ENCODE measurements at regions not wholly inside any gene's neighbourhood (a gene's known extent, or its start where the extent isn't known, plus 50 kb on each side); places are given as distances from the start of the nearest gene placed in this dataset.
A peak's percentile ranks its signal among the peaks of the same experiment; 100 is the strongest.

DNA sequence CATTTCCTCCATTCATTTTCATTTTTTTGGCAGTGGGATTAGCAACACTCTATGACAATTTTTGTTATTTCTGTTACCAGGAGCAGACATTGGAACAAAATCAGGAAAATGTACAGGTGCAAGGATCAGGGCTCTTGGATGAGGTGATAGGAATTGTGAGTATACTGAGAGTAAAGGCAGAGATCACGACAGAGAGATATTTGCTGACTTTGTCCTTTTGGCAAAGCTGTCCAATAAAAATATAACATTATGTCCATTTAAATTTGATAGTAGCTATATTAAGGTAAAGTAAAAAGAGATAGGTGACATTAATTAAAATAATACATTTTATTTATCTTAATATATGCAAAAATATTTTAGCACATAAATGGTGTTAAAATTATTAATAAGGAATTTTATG, 373.1 kb upstream of the GNPDA2 start:
- DNase-seq (ENCODE audit: low spot score) = no peak

GRCh38 chr4:45094684-45095083, 368.3 kb upstream of the GNPDA2 start:
- no peak for DNase-seq (ENCODE audit: low spot score)

GRCh38 chr4:45082101-45082500, 355.7 kb upstream of the GNPDA2 start:
- DNase-seq (ENCODE audit: low spot score) = no peak

- no peak for DNase-seq (ENCODE audit: low spot score)
Observed at GRCh38 chr4:45079616-45080015, 353.3 kb upstream of the GNPDA2 start.

GRCh38 chr4:45078201-45078600, 351.8 kb upstream of the GNPDA2 start:
- no peak for DNase-seq (ENCODE audit: low spot score)

GRCh38 chr4:45072981-45073380, 346.6 kb upstream of the GNPDA2 start:
- peak; percentile 1 for DNase-seq (ENCODE audit: low spot score)

- no peak for DNase-seq (ENCODE audit: low spot score)
Observed at GRCh38 chr4:45064741-45065140, 338.4 kb upstream of the GNPDA2 start.

DNA sequence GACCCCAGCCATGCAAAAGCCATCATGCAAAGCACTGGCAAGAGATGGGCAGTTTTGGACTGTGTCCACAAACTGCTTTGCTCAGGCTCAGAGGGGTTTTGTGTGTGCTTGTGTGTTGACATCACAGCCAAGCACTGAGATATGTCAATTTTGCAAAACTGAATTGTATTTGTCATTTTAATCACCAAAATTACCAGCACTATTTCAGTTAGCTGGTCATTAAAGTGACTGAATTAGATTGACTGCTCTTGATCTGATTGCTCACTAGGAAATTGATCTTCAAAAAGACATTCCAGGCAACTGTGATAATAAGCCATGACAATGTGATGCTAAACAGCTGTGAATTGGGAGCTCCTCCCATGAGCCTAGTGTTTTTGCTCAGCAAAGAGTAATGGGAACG, 337.3 kb upstream of the GNPDA2 start:
- DNase-seq (ENCODE audit: low spot score) = no peak

DNA sequence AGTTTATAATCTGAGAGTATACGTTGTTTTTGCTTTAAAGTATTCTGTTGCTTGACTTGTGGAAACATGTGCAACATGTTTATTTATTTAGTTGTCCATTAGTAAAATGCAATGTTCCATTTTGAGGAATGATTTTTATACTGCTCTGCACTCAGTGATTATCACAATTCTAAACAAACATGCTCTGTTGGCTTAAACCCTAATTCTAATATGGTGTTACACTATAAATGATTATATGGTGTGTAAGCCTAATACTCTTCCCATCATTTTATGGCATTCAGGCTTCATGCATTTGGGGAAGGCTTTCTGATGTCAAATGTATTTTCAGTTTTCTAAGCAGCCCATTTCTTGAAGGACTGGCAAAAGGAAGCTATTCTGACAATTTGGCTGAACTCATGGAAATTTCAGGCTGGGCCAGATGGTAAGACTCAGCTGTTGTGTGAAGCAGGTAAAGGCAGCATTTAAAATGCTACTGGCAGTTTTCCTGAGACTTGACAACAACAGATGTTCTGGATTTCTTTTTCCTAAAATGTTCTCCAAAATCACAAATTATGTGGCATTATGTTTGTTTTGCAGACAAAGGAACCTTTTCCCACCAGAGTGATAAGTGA, 336.7 kb upstream of the GNPDA2 start:
- no peak for DNase-seq (ENCODE audit: low spot score)

GRCh38 chr4:45043911-45044310, 317.6 kb upstream of the GNPDA2 start:
- no peak for DNase-seq (ENCODE audit: low spot score)

- peak; percentile 1 for DNase-seq (ENCODE audit: low spot score)
Observed at GRCh38 chr4:45036677-45037076, 310.3 kb upstream of the GNPDA2 start.

GRCh38 chr4:45033676-45034419, 307.5 kb upstream of the GNPDA2 start:
- no peak for DNase-seq (ENCODE audit: low spot score)

GRCh38 chr4:45030059-45030458, 303.7 kb upstream of the GNPDA2 start:
- DNase-seq (ENCODE audit: low spot score) = no peak

GRCh38 chr4:45007508-45007907, 281.2 kb upstream of the GNPDA2 start:
- DNase-seq (ENCODE audit: low spot score) = no peak

- DNase-seq (ENCODE audit: low spot score) = no peak
Observed at GRCh38 chr4:45006078-45006477, 279.7 kb upstream of the GNPDA2 start.

DNA sequence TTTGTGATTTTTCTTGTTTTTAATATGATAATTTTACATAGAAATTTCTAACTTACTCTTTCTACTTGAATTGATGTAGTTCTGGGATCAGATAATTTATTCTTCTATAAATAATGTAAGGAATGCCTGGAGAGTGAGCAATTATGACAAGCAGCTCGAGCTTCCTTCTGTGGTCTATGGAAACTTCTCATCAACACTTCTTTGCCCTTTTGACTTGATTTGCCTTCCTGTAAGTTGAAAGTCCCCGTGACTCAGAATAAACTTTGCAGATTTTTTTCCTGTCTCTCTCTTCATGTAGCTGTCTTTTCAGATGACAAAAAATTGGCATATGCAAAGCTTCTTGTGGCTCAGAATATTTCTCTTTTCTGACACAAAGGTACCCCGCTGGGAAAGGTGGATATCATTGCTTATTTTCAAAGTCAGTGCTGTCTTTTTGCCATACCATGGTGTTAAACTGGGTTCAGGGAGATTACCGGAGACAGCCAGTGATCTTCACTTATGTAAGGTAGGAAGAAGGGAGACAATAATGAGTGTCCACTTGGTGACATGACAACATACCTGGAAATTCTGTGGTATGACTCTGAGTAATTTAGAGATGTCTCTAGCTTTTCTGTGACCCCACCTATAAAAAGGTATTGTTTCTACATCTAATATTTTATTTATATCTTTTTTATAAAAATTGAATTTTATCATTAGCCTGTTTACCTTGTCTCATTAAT, 278.6 kb upstream of the GNPDA2 start:
- DNase-seq (ENCODE audit: low spot score) = peak; percentile 1

DNA sequence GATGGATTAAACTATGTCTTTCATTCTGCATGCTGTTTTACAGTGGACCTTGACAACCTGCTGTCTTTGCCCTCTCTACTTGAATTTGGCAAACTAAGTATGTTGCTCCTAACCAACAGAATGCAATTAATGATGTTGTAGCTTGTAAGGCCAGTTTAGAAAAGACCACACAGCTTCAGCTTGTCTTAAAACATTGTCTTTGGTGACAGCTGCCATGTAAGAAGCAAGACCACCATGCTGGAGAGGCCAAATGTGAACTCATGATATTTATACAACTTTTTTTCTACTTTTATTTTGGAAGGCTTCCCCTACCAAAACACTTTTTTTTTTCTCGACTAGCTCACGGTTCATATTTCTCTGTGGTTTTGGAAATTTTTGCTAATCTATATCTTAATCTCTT, 278.0 kb upstream of the GNPDA2 start:
- no peak for DNase-seq (ENCODE audit: low spot score)

DNA sequence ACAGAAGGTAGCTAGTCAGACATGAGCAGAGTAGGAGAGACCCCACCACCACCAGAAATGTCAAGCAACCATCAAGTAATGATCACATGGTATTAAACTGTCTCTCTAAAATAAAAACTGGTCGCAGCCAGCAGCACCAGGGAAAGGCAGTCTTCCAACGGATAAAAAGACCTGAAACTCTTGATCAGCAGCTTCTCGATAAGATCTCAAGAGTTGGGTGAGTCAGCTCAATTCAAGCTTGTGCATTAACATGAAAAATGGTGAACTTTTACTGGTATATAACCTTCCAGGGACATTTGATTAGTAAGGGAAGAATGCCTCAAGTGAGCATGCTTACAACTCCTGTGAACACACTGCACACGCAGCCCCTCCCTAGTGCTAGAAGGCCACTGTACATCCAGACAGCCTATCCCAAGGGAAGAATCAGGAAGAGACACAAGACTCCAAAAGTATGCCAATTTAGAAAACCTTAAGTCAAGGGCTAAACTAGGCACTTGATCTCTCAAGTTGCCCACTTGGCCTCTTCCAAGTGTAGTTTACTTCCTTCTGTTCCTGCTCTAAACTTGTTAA, 270.0 kb upstream of the GNPDA2 start:
- no peak for DNase-seq (ENCODE audit: low spot score)

DNA sequence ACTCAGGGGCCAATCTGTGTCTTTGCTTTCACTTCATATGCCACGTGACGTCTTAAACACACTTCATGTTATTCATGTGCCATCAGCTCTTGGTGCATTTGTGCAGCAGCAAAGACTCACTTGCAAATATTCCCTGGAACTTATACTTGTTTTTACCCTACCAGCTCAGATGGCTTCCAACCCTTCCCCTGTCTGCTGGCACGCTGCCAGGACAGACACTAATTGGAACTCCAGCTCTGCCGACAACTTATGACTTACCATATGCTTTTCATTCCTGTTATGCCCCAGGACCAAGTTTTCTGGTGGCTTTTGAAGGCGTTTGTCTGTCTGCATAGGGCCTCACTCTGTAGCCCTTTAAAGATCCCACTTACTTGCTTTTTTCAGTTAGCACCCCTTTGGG, 261.7 kb upstream of the GNPDA2 start:
- DNase-seq (ENCODE audit: low spot score) = no peak

DNA sequence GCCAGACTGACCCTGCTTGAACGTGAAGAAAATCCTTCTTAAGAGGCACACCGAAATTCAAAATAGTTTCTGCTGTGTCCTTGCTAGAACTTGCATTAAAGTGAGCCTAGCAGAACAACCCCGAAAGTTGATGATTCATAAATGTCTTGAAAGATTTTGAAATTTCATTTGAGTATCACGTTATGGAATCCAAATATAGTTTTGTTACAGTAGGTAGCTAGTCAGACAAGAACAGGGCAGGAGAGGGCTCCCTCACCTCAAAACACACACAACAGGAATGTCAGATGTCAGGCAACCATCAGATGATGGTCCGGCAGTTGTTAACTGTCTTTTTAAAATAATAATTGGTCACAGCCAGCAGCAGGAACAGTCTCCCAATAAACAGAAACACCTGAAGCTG, 259.6 kb upstream of the GNPDA2 start:
- DNase-seq (ENCODE audit: low spot score) = no peak

GRCh38 chr4:44985152-44985551, 258.8 kb upstream of the GNPDA2 start:
- DNase-seq (ENCODE audit: low spot score) = no peak

DNA sequence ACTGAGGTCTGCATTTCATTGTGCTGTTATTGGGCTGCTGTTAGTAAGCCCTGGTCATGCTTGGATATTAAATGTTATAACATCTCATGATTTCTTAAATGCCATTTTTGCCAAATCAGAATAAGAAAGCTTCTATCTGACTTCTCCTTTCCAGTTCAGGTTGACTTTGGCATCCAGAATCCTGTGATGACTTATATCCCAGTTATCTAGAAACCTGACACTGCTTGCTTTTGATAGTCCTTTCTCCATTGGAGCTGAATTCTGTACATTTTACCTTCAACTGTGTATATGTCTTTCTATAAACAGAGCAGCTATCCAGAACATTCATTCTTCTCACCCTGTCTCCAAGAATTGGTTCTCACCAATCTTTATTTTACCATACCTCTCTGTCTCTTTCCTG, 257.7 kb upstream of the GNPDA2 start:
- DNase-seq (ENCODE audit: low spot score) = no peak

DNA sequence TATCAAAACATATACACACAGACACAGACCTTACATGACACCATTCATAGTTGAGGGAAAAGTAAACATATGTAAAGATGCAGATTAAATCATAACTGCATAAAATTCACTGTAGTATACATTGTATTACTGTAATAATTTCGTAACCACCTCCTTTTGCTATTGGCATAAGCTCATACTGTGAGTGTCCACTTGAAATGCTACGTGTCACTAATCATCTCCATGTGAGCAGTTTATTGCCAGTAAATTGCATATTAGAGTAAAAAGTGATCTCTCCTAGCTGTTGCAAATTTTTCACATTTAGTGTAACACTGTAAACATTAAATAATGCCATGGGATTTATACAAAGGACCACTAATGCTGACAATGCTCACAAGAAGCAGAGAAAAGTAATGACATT, 256.7 kb upstream of the GNPDA2 start:
- DNase-seq (ENCODE audit: low spot score) = no peak
